GM12892 (cell line): ENCODE measurements at regions not wholly inside any gene's neighbourhood (a gene's known extent, or its start where the extent isn't known, plus 50 kb on each side); places are given as distances from the start of the nearest gene placed in this dataset.

Experiments used
- POLR2AphosphoS5 ChIP-seq: IDR thresholded peaks from 2 replicates; pipeline ENCODE4 v1.6.1; 2011; ENCODE audit warnings: low read depth, low read length, control low read depth
- TAF1 ChIP-seq: IDR thresholded peaks from 2 replicates; pipeline ENCODE4 v1.6.1; 2011; ENCODE audit warnings: low read depth, mild to moderate bottlenecking, control low read depth, low read length, borderline replicate concordance

DNA sequence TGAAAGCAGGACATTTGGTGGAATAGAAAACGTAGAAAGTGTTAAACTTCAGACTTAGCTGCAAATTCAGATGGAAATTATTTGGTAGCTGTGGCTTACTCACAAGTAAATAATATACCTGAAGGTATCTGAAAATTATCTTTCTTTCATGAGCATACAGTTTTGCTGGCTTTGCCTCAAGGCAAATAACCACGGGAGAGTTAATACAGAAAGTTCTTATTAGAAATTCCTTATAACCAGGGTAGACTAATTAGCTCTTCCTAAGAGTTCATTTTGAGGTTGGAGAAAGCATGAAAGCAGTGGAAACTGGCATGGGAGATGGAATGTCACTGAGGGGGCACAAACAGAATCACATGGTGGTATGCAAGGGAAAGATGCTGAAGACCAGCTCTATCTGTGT is 217.5 kb downstream of the CD83 start:
- TF ChIP-seq POLR2AphosphoS5 (no peak), TAF1 (no peak)
